DMS 273 (cell line): ENCODE measurements at regions not wholly inside any gene's neighbourhood (a gene's known extent, or its start where the extent isn't known, plus 50 kb on each side); places are given as distances from the start of the nearest gene placed in this dataset.

Experiments
- DNase-seq: peaks from one replicate; lab custom pipeline; 2025; ENCODE audit not compliant: unreplicated experiment; lab: John Stamatoyannopoulos, UW

GRCh38 chr9:108656566-108656965, 199.2 kb downstream of the ACTL7B start:
- no peak for DNase-seq

DNA sequence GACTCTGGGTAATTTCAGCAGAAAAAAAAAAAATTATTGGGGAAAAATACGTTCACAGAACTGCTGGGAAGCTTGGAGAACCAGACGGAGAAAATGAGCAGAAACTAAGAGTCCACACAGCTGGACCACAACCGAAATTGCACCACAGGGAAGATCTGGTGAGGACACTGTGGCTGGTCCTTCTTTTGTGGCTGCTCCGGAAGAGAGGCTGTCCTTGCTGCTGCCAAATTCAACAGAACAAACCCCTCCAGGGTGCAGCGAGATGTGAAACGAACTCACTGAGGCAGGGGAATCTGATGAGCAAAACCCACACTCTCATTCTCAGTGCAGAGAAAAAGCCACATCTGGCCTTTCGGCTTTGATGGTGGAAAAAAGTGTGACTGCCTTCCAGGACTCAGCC, 200.0 kb downstream of the ACTL7B start:
- no peak for DNase-seq

- DNase-seq = no peak
Observed at GRCh38 chr9:108654566-108654965, 201.2 kb downstream of the ACTL7B start.

DNA sequence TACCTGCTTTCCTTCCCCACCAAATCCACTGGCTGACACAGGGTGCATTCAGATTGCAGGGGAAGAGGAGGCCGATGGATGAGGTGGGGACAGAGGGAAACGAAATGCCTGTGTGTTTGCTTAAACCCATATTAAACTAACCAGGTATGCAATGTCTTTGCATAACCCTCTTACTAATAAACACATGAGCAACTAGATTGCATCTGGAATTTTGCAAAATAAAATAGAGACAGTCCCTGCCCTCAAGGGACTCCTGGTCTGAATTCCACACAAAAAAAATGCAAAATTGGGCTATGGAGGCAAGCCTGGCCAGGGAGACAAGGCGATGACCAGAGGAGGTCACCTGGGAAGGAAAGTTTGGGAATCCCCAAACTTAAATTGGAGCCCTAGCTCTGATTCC, 202.9 kb downstream of the ACTL7B start:
- DNase-seq = no peak

- DNase-seq = no peak
Observed at GRCh38 chr9:108650826-108651225, 205.0 kb downstream of the ACTL7B start.

DNA sequence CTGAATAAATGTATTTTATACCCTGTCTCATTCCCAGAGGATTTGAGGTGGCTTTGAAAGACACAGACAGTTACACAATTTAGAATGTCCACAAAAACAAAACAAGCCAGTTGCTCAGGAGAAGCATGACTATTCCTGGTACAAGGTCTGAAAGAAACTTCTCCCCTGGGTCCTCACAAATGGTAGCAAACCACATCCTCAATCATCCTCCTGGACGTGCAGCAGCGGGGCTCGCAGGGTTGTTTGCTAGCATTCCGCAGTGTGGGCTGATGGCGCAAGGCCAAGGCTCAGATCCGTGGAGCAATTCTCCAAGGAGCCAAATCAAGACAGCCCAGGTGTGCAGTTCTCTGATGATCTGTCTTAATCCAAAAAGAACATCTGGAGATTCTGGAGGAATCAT, 210.3 kb downstream of the ACTL7B start:
- DNase-seq = no peak

GRCh38 chr9:108643731-108644510, 211.9 kb downstream of the ACTL7B start:
- no peak for DNase-seq

DNA sequence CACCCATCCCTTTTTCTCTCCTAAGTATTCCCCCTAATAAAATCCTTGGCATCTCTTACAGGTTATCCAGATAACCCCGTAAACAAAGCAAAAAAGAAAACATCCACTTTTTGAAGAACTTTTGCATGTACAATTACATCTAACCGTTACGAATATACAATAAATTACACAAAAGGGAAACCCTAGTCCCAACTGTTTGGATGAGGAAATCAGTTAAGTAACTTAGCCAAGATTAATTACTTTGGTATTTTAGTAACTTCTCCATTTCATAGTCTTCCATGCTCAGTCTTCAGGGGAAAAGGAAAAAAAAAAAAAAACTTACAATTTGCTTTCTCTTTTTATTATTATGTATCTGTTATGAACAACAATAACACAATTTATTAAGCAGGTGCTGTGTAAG, 212.9 kb downstream of the ACTL7B start:
- DNase-seq = no peak

GRCh38 chr9:108640230-108640629, 215.6 kb downstream of the ACTL7B start:
- DNase-seq = no peak

DNA sequence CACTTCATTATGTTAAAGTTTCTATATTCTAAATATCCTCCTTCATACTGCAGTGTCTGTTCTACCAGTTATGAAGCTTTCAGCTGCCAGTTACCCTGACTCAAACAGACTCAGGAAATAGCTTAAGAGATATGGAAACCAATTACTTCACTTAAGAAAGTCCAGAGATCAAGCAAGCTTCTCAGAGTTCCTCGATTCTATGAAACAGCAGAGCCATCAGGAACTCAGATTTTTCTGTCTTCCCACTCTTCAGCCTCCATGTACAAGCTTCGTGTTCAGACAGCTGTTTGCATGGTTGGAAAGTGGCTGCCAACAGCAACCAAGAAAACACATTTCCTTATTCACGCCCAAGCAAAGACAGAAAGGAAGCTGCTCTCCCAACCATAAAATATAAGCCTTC, 216.1 kb downstream of the ACTL7B start:
- DNase-seq = no peak

GRCh38 chr9:108639091-108639490, 216.7 kb downstream of the ACTL7B start:
- DNase-seq = no peak

- DNase-seq = no peak
Observed at GRCh38 chr9:108637340-108637739, 218.4 kb downstream of the ACTL7B start.

DNA sequence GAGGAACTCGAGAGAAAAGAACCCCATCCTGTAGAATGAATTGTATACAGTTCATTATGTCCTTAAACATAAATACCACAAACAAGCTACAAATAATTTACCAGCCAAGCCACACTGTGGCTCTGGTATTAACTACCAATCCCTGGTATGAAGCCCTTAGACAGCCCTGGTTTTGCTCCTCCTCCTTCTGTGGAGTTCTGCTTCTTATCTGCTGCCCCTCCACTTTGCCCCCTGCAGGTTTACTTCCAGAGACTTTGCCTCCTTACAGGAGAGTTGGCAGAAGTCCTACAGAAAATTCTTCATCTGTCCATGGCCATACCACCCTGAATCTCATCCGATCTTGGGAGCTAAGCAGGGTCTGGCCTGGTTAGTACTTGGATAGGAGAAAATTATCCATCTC, 219.8 kb downstream of the ACTL7B start:
- peak; percentile 37 for DNase-seq

GRCh38 chr9:108634672-108635462, 220.9 kb downstream of the ACTL7B start:
- DNase-seq = no peak

DNA sequence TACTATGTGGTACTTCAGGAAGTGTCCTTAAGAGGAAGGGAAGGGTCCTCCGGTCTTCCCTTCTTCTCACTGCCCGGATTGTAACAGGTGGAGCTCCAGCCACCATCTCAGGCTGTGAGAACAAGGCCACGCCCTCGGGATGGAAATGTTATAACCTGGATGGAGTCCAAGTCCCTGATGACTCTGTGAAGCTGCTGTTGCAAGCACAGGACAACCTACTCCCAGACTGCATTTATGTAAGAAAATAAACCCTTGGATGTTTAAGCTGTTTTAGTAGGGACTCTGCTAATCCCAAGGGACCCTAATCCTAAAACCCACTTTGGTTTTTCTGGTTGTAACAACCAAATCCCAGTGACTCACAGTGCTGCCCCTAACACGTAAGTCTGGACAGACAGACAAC, 221.6 kb downstream of the ACTL7B start:
- peak; percentile 77 for DNase-seq

DNA sequence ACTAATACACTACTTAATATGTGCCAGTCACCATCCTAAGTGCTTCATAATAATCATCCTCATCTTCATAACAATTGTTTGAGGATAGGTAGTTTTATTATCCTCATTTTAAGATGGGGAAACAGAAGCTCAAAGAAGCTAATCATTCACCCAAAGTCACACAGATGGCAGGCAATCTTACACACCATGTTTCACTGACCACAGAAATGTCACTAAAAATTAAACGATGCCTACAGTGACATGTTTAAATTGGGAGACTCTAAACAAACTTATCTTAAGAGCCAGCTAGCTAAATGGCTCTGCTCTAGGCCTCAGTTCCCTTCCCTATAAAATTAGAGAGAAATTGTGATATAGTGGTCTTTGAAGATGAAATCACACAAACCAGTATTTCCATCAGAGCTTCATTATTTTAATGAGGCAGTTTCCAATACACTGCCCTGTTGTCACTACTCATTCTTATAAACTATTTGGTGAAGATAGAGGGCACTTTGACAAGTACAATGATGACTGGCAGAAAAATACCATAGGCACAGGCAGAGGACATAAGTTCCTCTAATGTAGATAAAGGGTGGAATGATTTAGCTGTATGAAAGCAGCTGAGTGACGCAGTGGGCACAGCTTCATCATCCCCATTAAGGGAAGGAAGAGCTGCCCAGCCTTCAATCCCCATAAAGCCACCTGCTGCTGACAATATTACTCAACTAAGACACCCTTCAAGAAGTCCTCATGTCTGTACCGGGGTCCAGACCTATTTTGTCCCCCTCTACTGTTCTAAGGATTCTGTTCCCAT, 224.1 kb downstream of the ACTL7B start:
- no peak for DNase-seq

GRCh38 chr9:108628316-108628715, 227.5 kb downstream of the ACTL7B start:
- DNase-seq = no peak

- no peak for DNase-seq
Observed at GRCh38 chr9:108626743-108627142, 229.0 kb downstream of the ACTL7B start.

DNA sequence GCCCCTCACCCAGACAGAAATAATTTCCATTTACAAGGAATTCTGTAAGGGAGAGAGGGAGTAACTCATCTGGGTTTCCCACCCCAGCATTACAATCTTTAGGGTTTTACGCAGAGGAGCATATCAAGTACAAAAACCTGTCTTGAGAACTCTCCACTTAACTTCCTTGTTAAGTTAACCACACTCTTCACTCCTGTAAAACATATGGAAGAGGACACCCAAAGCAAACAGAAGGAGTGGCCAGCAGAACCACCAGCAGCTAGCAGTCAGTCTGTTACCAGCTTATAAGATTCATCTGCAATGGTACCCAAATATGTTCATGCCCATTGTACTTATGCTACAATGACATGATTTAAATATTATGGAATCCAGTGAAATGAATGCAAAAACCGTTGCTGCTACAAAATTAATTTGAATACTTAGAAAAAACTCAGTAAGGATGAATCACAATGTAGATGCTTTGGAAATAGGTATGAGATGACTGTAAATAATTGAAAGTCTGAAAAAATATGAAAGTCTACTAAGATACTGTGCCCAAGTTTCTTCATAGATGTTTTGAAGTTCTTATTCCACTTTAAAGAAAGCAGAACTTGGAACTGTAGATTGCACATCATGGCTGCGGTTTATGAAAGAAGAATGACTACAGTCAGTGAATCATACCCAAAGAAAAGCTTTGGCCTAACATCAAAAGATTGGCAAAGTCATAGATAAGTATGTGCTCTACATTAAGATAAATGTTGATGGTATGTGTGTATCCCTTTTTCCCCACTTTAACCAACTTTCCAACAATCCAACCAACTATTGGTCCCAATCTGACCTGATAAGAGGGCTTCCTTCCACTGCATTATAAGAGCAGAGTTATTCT, 233.6 kb downstream of the ACTL7B start:
- DNase-seq = no peak

GRCh38 chr9:108620767-108621166, 235.0 kb downstream of the ACTL7B start:
- no peak for DNase-seq
